ENCODE measurements at regions not wholly inside any gene's neighbourhood (a gene's known extent, or its start where the extent isn't known, plus 50 kb on each side); places are given as distances from the start of the nearest gene placed in this dataset.

- no TSS peak for BruUV-seq (replicated peaks)
- Histone ChIP-seq H3K27me3 (ENCODE audit: control insufficient read depth in 1 of 2, insufficient read depth in 2 of 2, low read length in 2 of 2) (no peaks in the 10 kb centered on the region), H3K4me1 (ENCODE audit: insufficient read depth, low read length) (no peaks in the 10 kb centered on the region), H3K9ac (ENCODE audit: insufficient read depth, low read depth, low read length) (no peak overlapping the region), H2AFZ (ENCODE audit: low read length) (no peak overlapping the region), H3K9me3 (ENCODE audit: low read length) (no peaks in the 10 kb centered on the region), H3K36me3 (replicated peaks in 1 of 2; ENCODE audit: control insufficient read depth in 1 of 2, insufficient read depth in 2 of 2, low read length in 2 of 2) (no peaks in the 10 kb centered on the region), H3K27ac (ENCODE audit: extremely low read length, insufficient read depth, low read length) (no peak overlapping the region), H3K4me2 (ENCODE audit: low read depth, low read length) (no peak overlapping the region), H3K4me3 (replicated peaks in 1 of 3; ENCODE audit: insufficient read depth in 1 of 3, low read depth in 2 of 3, low read length in 3 of 3) (no peak overlapping the region), H3K79me2 (ENCODE audit: insufficient read depth, low read length) (no peaks in the 10 kb centered on the region), H4K20me1 (ENCODE audit: insufficient read depth, low read length) (no peaks in the 10 kb centered on the region)
- no peak for DNase-seq (ENCODE audit: low spot score)
- ATAC-seq, result no peak
- WGBS (ENCODE audit: low lambda C conversion rate), result 63% methylated on average over 10 of the region's 10 CpGs
- TF ChIP-seq ZC3H4 (CRISPR knock-in tag; IDR thresholded peaks at IDR 0.05; ENCODE audit: borderline replicate concordance), result no peak
- no peak for TF ChIP-seq MTF2 (CRISPR knock-in tag; IDR thresholded peaks at IDR 0.05; ENCODE audit: borderline replicate concordance)
- TF ChIP-seq POLR2G (IDR thresholded peaks at IDR 0.05; ENCODE audit: low read depth, low read length), result no peak
- no peak for TF ChIP-seq KLF6 (CRISPR knock-in tag; IDR thresholded peaks at IDR 0.05)
- TF ChIP-seq ZNF879 (CRISPR knock-in tag; IDR thresholded peaks at IDR 0.05), result no peak
- no peak for TF ChIP-seq ZNF414 (CRISPR knock-in tag; IDR thresholded peaks at IDR 0.05)
- TF ChIP-seq TFDP1 (CRISPR knock-in tag; IDR thresholded peaks at IDR 0.05; ENCODE audit: borderline replicate concordance), result no peak
- no peak for TF ChIP-seq ZNF275 (CRISPR knock-in tag; IDR thresholded peaks at IDR 0.05; ENCODE audit: borderline replicate concordance)
- TF ChIP-seq NFIB (CRISPR knock-in tag; IDR thresholded peaks at IDR 0.05; ENCODE audit: borderline replicate concordance), result no peak
- no peak for TF ChIP-seq KLF11 (CRISPR knock-in tag; IDR thresholded peaks at IDR 0.05)
- TF ChIP-seq ZNF260 (CRISPR knock-in tag; IDR thresholded peaks at IDR 0.05; ENCODE audit: borderline replicate concordance, low read depth), result no peak
- TF ChIP-seq PHF20 (CRISPR knock-in tag; IDR thresholded peaks at IDR 0.05), result no peak
- TF ChIP-seq SP2 (CRISPR knock-in tag; IDR thresholded peaks at IDR 0.05), result no peak
- TF ChIP-seq RCOR2 (CRISPR knock-in tag; IDR thresholded peaks at IDR 0.05), result no peak
- in situ Hi-C loops (cut with HindIII; ENCODE audit: extremely low pct_ligation_motif_present, low pct_unique_long_range_greater_than_20kb), result no loop called here
- CTCF ChIA-PET (ENCODE audit: low intra/inter-chr PET ratio, low total read pairs), result no interaction called here
- POLR2A ChIA-PET, result no interaction called here
- no peak for FAIRE-seq
- intact Hi-C loops (cut with micrococcal nuclease; ENCODE audit: unreplicated experiment), result no loop called here
These were observed 331.0 kb downstream of the ASMT start for GRCh38 chrX:1945879-1946278.

Data from HepG2 (cell line).